H9 (cell line): ENCODE measurements at regions not wholly inside any gene's neighbourhood (a gene's known extent, or its start where the extent isn't known, plus 50 kb on each side); places are given as distances from the start of the nearest gene placed in this dataset.

ENCODE experiments used
- DNase-seq: peaks from one replicate; pipeline ENCODE4 v3.0.0-alpha.2; 2017
- H2AFZ ChIP-seq: one replicate; pipeline ENCODE4 v1.6.1; 2013; ENCODE audit warnings: mild to moderate bottlenecking, low read length, control low read depth, moderate library complexity
- H2AK5ac ChIP-seq: 2 replicates; pipeline ENCODE4 v1.6.1; 2013; ENCODE audit warnings: low read length, control low read depth, mixed read lengths; ENCODE audit not compliant: insufficient read length
- H2BK120ac ChIP-seq: one replicate; pipeline ENCODE4 v1.6.1; 2013; ENCODE audit warnings: low read depth, mild to moderate bottlenecking, low read length, control low read depth, inconsistent platforms; ENCODE audit not compliant: poor library complexity, severe bottlenecking
- H2BK12ac ChIP-seq: 2 replicates; pipeline ENCODE4 v1.6.1; 2013; ENCODE audit warnings: low read length, control low read depth, mixed read lengths, low read depth; ENCODE audit not compliant: insufficient read length
- H2BK15ac ChIP-seq: 2 replicates; pipeline ENCODE4 v1.6.1; 2013; ENCODE audit warnings: low read depth, low read length, control low read depth
- H2BK20ac ChIP-seq: one replicate; pipeline ENCODE4 v1.6.1; 2013; ENCODE audit warnings: low read depth, mild to moderate bottlenecking, low read length, control low read depth, inconsistent platforms; ENCODE audit not compliant: poor library complexity, severe bottlenecking
- H2BK5ac ChIP-seq: 2 replicates; pipeline ENCODE4 v1.6.1; 2013; ENCODE audit warnings: low read length, control low read depth, mixed read lengths; ENCODE audit not compliant: insufficient read length
- H3K14ac ChIP-seq: 2 replicates; pipeline ENCODE4 v1.6.1; 2013; ENCODE audit warnings: low read length, control low read depth; ENCODE audit not compliant: insufficient read depth
- H3K18ac ChIP-seq: 2 replicates; pipeline ENCODE4 v1.6.1; 2013; ENCODE audit warnings: low read depth, mild to moderate bottlenecking, mixed read lengths, low read length, control low read depth; ENCODE audit not compliant: insufficient read length
- H3K23ac ChIP-seq: 2 replicates; pipeline ENCODE4 v1.6.1; 2013; ENCODE audit warnings: low read length, control low read depth, mixed read lengths, low read depth; ENCODE audit not compliant: insufficient read length
- H3K23me2 ChIP-seq: 2 replicates; pipeline ENCODE4 v1.6.1; 2013; ENCODE audit warnings: low read depth, mild to moderate bottlenecking, mixed read lengths, low read length, control low read depth; ENCODE audit not compliant: insufficient read length, poor library complexity, severe bottlenecking
- H3K27ac ChIP-seq: 2 replicates; pipeline ENCODE4 v1.5.1; 2013; ENCODE audit warnings: low read length, control low read depth, mixed read lengths, low read depth; ENCODE audit not compliant: insufficient read length
- H3K27me3 ChIP-seq: 2 replicates; pipeline ENCODE4 v1.6.1; 2013; ENCODE audit warnings: low read length, control low read depth, inconsistent platforms; ENCODE audit not compliant: insufficient read depth
- H3K4ac ChIP-seq: 2 replicates; pipeline ENCODE4 v1.6.1; 2013; ENCODE audit warnings: low read depth, mild to moderate bottlenecking, control low read depth, inconsistent platforms, low read length, moderate library complexity
- H3K4me1 ChIP-seq: 2 replicates; pipeline ENCODE4 v1.6.1; 2013; ENCODE audit warnings: low read length, control low read depth, inconsistent platforms; ENCODE audit not compliant: insufficient read depth
- H3K4me2 ChIP-seq: 2 replicates; pipeline ENCODE4 v1.6.1; 2013; ENCODE audit warnings: low read length, control low read depth, mixed read lengths; ENCODE audit not compliant: insufficient read length, insufficient read depth
- H3K56ac ChIP-seq: 2 replicates; pipeline ENCODE4 v1.6.1; 2013; ENCODE audit warnings: low read depth, mild to moderate bottlenecking, mixed read lengths, low read length, control low read depth; ENCODE audit not compliant: insufficient read length
- H3K79me1 ChIP-seq: 2 replicates; pipeline ENCODE4 v1.6.1; 2013; ENCODE audit warnings: low read depth, mild to moderate bottlenecking, moderate library complexity, low read length, control low read depth, inconsistent platforms; ENCODE audit not compliant: insufficient read depth, poor library complexity, severe bottlenecking
- H3K79me2 ChIP-seq: 2 replicates; pipeline ENCODE4 v1.6.1; 2013; ENCODE audit warnings: low read length, control low read depth, inconsistent platforms; ENCODE audit not compliant: insufficient read depth
- H3K9ac ChIP-seq: 2 replicates; pipeline ENCODE4 v1.6.1; 2013; ENCODE audit warnings: low read length, control low read depth, mixed read lengths; ENCODE audit not compliant: insufficient read length; ENCODE audit errors: extremely low read depth
- H3K9me3 ChIP-seq: one replicate; pipeline ENCODE4 v1.6.1; 2013; ENCODE audit warnings: low read depth, low read length, inconsistent platforms; ENCODE audit not compliant: control insufficient read depth
- H3T11ph ChIP-seq: one replicate; pipeline ENCODE4 v1.6.1; 2013; ENCODE audit warnings: mild to moderate bottlenecking, low read length, control low read depth, inconsistent platforms
- H4K20me1 ChIP-seq: one replicate; pipeline ENCODE4 v1.6.1; 2013; ENCODE audit not compliant: control insufficient read depth, insufficient read length, insufficient read depth
- H4K5ac ChIP-seq: 2 replicates; pipeline ENCODE4 v1.6.1; 2013; ENCODE audit warnings: low read depth, mild to moderate bottlenecking, mixed read lengths, low read length, control low read depth; ENCODE audit not compliant: insufficient read length
- H4K8ac ChIP-seq: replicated peaks from 2 replicates; pipeline ENCODE4 v1.6.1; 2013; ENCODE audit warnings: low read length, control low read depth, mixed read lengths, low read depth; ENCODE audit not compliant: insufficient read length
- H4K91ac ChIP-seq: 2 replicates; pipeline ENCODE4 v1.6.1; 2013; ENCODE audit warnings: low read depth, mild to moderate bottlenecking, moderate library complexity, mixed read lengths, low read length, control low read depth; ENCODE audit not compliant: insufficient read length
- H3K27ac Mint-ChIP-seq, 3 experiments: 2 replicates in 2 of 3; 3 replicates in 1 of 3; pipeline ENCODE4 v1.8.0; 2020 to 2021; ENCODE audit warnings: mixed read lengths in 3 of 3, mild to moderate bottlenecking in 1 of 3, moderate library complexity in 1 of 3
- H3K27me3 Mint-ChIP-seq: 2 replicates; pipeline ENCODE4 v1.8.0; 2021; ENCODE audit warnings: low read depth, mild to moderate bottlenecking, moderate library complexity, mixed read lengths
- H3K36me3 Mint-ChIP-seq, 3 experiments: 2 replicates in 2 of 3; 3 replicates in 1 of 3; pipeline ENCODE4 v1.8.0; 2020 to 2021; ENCODE audit warnings: low read depth in 3 of 3, mixed read lengths in 3 of 3; ENCODE audit not compliant: insufficient read depth in 1 of 3
- H3K4me1 Mint-ChIP-seq, 2 experiments: 2 replicates each; pipeline ENCODE4 v1.8.0; 2020; ENCODE audit warnings: mixed read lengths in 2 of 2
- H3K4me3 Mint-ChIP-seq, 2 experiments: 2 replicates in 1 of 2; 3 replicates in 1 of 2; pipeline ENCODE4 v1.8.0; 2020 to 2021; ENCODE audit warnings: mild to moderate bottlenecking in 2 of 2, mixed read lengths in 2 of 2, moderate library complexity in 1 of 2
- H3K9me3 Mint-ChIP-seq, 2 experiments: 2 replicates in 1 of 2; 3 replicates in 1 of 2; pipeline ENCODE4 v1.8.0; 2020; ENCODE audit warnings: mild to moderate bottlenecking in 2 of 2, mixed read lengths in 2 of 2, moderate library complexity in 1 of 2
- WGBS: extraction: QIAGEN DNeasy Blood & Tissue Kit; methylation state at CpG from one replicate; pipeline ENCODE4 v1.1.7; 2013; ENCODE audit warnings: missing lambda C conversion rate, low lambda C conversion rate, mixed read lengths; ENCODE audit not compliant: insufficient read length; ENCODE audit errors: extremely low coverage; 5-methylcytosine and 5-hydroxymethylcytosine counted together
- TF ChIP-seq, protein P1 (sequence below): fragments of 200-600 bp; sonication (generic); conservative IDR thresholded peaks from 3 replicates; pipeline ENCODE4 v1.8.0; 2021; ENCODE audit warnings: antibody characterized with exemption, mild to moderate bottlenecking

DNA sequence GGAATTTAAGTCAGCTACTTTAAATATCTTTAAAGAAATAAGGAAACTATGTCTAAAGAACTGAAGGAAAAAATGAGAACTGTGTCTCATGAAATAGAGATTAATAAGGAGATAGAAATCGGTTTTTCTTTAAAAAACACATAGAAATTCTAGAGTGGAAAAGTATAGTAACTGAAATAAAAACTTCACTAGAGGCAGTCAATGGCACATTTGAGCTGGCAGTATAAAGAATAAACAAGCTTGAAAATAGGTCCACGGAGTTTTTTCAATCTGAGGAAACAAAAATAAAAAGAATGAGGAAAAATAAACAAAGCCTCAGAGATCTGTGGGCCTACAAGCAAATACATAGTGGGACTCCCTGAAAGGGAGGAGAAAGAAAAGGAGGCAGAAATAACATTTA lies 127.5 kb downstream of the TWIST2 start:
- Histone ChIP-seq H3T11ph (no peak overlapping the region), H3K27me3 (no peaks in the 10 kb centered on the region), H4K20me1 (no peaks in the 10 kb centered on the region), H3K4me2 (no peak overlapping the region), H2BK120ac (no peak overlapping the region), H3K4ac (no peak overlapping the region), H2AFZ (no peak overlapping the region), H4K5ac (no peak overlapping the region), H3K27ac (no peak overlapping the region), H3K56ac (no peak overlapping the region), H2BK15ac (no peak overlapping the region), H2BK20ac (no peak overlapping the region), H2AK5ac (no peak overlapping the region), H4K8ac (no peak overlapping the region), H2BK12ac (no peak overlapping the region), H3K18ac (no peak overlapping the region), H3K14ac (no peak overlapping the region), H3K23ac (no peak overlapping the region), H3K9me3 (no peaks in the 10 kb centered on the region), H3K79me1 (no peaks in the 10 kb centered on the region), H2BK5ac (no peak overlapping the region), H3K9ac (no peak overlapping the region), H3K4me1 (no peaks in the 10 kb centered on the region), H3K23me2 (no peaks in the 10 kb centered on the region), H4K91ac (no peak overlapping the region), H3K79me2 (no peaks in the 10 kb centered on the region)
- Mint-ChIP-seq H3K4me1 (peaks cover 2 to 5% of the 10 kb centered on the region in 2 experiments; a peak in 2 of 4 replicates), H3K36me3 (peaks cover 3 to 5% (median 4%) of the 10 kb centered on the region in 3 experiments; a peak in 4 of 7 replicates), H3K27ac (no peak overlapping the region), H3K4me3 (no peak overlapping the region), H3K27me3 (peaks cover 19% of the 10 kb centered on the region), H3K9me3 (peaks cover 8 to 18% of the 10 kb centered on the region in 2 experiments)
- no peak for DNase-seq
- TF ChIP-seq, protein P1, sequence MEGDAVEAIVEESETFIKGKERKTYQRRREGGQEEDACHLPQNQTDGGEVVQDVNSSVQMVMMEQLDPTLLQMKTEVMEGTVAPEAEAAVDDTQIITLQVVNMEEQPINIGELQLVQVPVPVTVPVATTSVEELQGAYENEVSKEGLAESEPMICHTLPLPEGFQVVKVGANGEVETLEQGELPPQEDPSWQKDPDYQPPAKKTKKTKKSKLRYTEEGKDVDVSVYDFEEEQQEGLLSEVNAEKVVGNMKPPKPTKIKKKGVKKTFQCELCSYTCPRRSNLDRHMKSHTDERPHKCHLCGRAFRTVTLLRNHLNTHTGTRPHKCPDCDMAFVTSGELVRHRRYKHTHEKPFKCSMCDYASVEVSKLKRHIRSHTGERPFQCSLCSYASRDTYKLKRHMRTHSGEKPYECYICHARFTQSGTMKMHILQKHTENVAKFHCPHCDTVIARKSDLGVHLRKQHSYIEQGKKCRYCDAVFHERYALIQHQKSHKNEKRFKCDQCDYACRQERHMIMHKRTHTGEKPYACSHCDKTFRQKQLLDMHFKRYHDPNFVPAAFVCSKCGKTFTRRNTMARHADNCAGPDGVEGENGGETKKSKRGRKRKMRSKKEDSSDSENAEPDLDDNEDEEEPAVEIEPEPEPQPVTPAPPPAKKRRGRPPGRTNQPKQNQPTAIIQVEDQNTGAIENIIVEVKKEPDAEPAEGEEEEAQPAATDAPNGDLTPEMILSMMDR: no peak
- no CpG with 5 or more reads among the region's 2 CpGs for WGBS
